ENCODE measurements at regions not wholly inside any gene's neighbourhood (a gene's known extent, or its start where the extent isn't known, plus 50 kb on each side); places are given as distances from the start of the nearest gene placed in this dataset.

DNA sequence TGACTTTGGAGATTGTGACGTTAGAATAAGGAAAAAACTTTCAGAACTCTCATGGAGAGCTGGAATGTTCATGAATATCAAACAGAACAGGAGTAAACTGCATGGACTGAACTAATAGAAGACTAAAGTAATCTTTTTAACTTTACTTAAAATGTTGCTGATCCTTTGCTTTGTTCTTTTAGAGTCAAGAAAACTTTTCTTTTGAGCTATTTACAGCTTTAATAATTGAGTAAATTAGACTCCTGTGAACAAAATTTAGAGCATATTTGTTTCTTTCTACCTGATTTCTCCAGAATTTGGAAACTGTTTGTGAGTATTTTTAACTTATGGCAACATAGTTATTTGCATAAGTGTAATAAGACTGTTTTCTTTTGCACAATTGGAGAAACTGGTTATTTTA, 146.3 kb downstream of the CDCA7 start:
- Histone ChIP-seq H3K9me3 (peaks cover 0 to 19% (median 6%) of the 10 kb centered on the region in 12 donors), H3K4me1 (peaks cover 0 to 5% (median 0%) of the 10 kb centered on the region in 12 donors), H3K27ac (no peak overlapping the region), H3K4me3 (no peak overlapping the region), H3K27me3 (no peaks in the 10 kb centered on the region), H3K36me3 (no peaks in the 10 kb centered on the region)
- intact Hi-C loops (cut with DNase I) = no loop called here
- WGBS, 4 donors = 67 to 78% (median 72%) methylated on average over 1 of the region's 1 CpG
- DNase-seq = no peak
- no peak for ATAC-seq
- TF ChIP-seq POLR2A (IDR thresholded peaks at IDR 0.05) = no peak
- no peak for TF ChIP-seq CTCF (IDR thresholded peaks at IDR 0.05)

- Histone ChIP-seq H3K4me1 (no peaks in the 10 kb centered on the region), H3K4me3 (no peak overlapping the region), H3K27ac (no peak overlapping the region), H3K27me3 (no peaks in the 10 kb centered on the region), H3K36me3 (no peaks in the 10 kb centered on the region), H3K9me3 (peaks cover 0 to 16% (median 5%) of the 10 kb centered on the region in 12 donors)
- no peak for ATAC-seq
- intact Hi-C loops (cut with DNase I) = no loop called here
- DNase-seq = no peak
- TF ChIP-seq POLR2A (IDR thresholded peaks at IDR 0.05) = no peak
- TF ChIP-seq CTCF (IDR thresholded peaks at IDR 0.05) = no peak
- WGBS, 4 donors = 83 to 95% (median 87%) methylated on average over 6 of the region's 6 CpGs
These were observed 147.6 kb downstream of the CDCA7 start for GRCh38 chr2:173502296-173502695.

- no peaks in the 10 kb centered on the region for H3K36me3 ChIP-seq
- no peak overlapping the region for H3K27ac ChIP-seq
- H3K27me3 ChIP-seq = no peaks in the 10 kb centered on the region
- no peaks in the 10 kb centered on the region for H3K4me1 ChIP-seq
- no peak for DNase-seq
- no peaks in the 10 kb centered on the region for H3K9me3 ChIP-seq
- TF ChIP-seq CTCF (IDR thresholded peaks at IDR 0.05) (no peak), POLR2A (IDR thresholded peaks at IDR 0.05) (no peak)
- intact Hi-C loops (cut with DNase I) = no loop called here
- 81 to 83% (median 82%) methylated on average over 3 of the region's 3 CpGs for WGBS, 4 donors
- no peak for ATAC-seq
- no peak overlapping the region for H3K4me3 ChIP-seq
These were observed 156.7 kb downstream of the CDCA7 start for GRCh38 chr2:173511357-173511756.

- TF ChIP-seq POLR2A (IDR thresholded peaks at IDR 0.05) (no peak), CTCF (IDR thresholded peaks at IDR 0.05) (no peak)
- Histone ChIP-seq H3K4me1 (no peaks in the 10 kb centered on the region), H3K36me3 (no peaks in the 10 kb centered on the region), H3K9me3 (peaks cover 0 to 3% (median 0%) of the 10 kb centered on the region in 12 donors), H3K27me3 (no peaks in the 10 kb centered on the region), H3K4me3 (no peak overlapping the region), H3K27ac (no peak overlapping the region)
- DNase-seq (no peak), ATAC-seq (no peak)
- WGBS, 4 donors = 49 to 77% (median 60%) methylated on average over 1 of the region's 1 CpG
- intact Hi-C loops (cut with DNase I) = no loop called here
These were observed 157.3 kb downstream of the CDCA7 start for GRCh38 chr2:173511942-173512341.
